ENCODE measurements at regions not wholly inside any gene's neighbourhood (a gene's known extent, or its start where the extent isn't known, plus 50 kb on each side); places are given as distances from the start of the nearest gene placed in this dataset.

- no peak for DNase-seq
Measured at GRCh38 chr2:150971910-150972309, 289.8 kb downstream of the RBM43 start.

GRCh38 chr2:150963336-150963735 lies 298.3 kb downstream of the RBM43 start:
- DNase-seq = no peak

- no peak for DNase-seq
Measured at GRCh38 chr2:150955231-150955630, 306.4 kb downstream of the RBM43 start.

GRCh38 chr2:150946831-150947230 lies 314.8 kb downstream of the RBM43 start:
- DNase-seq = no peak

- no peak for DNase-seq
Measured at GRCh38 chr2:150944315-150944714, 317.3 kb downstream of the RBM43 start.

GRCh38 chr2:150939087-150939486 lies 322.6 kb downstream of the RBM43 start:
- DNase-seq = no peak

- no peak for DNase-seq
Measured at GRCh38 chr2:150938527-150938926, 323.1 kb downstream of the RBM43 start.

GRCh38 chr2:150937030-150937429 lies 324.6 kb downstream of the RBM43 start:
- DNase-seq = no peak

- DNase-seq = no peak
Measured at GRCh38 chr2:150931451-150931850, 330.2 kb downstream of the RBM43 start.

GRCh38 chr2:150925611-150926010 lies 336.1 kb downstream of the RBM43 start:
- no peak for DNase-seq

GRCh38 chr2:150924878-150925277 lies 336.8 kb downstream of the RBM43 start:
- no peak for DNase-seq

GRCh38 chr2:150919901-150920300 lies 341.8 kb downstream of the RBM43 start:
- DNase-seq = no peak

GRCh38 chr2:150917961-150918713 lies 343.5 kb downstream of the RBM43 start:
- DNase-seq = no peak

GRCh38 chr2:150916467-150917396 lies 344.9 kb downstream of the RBM43 start:
- no peak for DNase-seq

- DNase-seq = no peak
Measured at GRCh38 chr2:150911766-150912280, 349.8 kb downstream of the RBM43 start.

- no peak for DNase-seq
Measured at GRCh38 chr2:150909613-150910012, 352.1 kb downstream of the RBM43 start.

- no peak for DNase-seq
Measured at GRCh38 chr2:150909090-150909489, 352.6 kb downstream of the RBM43 start.

- DNase-seq = no peak
Measured at GRCh38 chr2:150907466-150907865, 354.2 kb downstream of the RBM43 start.

- no peak for DNase-seq
Measured at GRCh38 chr2:150903461-150903860, 358.2 kb downstream of the RBM43 start.

GRCh38 chr2:150903055-150903454 lies 358.6 kb downstream of the RBM43 start:
- no peak for DNase-seq

GRCh38 chr2:150900913-150901312 lies 360.8 kb downstream of the RBM43 start:
- no peak for DNase-seq

GRCh38 chr2:150895968-150896367 lies 365.7 kb downstream of the RBM43 start:
- no peak for DNase-seq

- DNase-seq = no peak
Measured at GRCh38 chr2:150889141-150889540, 372.5 kb downstream of the RBM43 start.

- no peak for DNase-seq
Measured at GRCh38 chr2:150888337-150888736, 373.3 kb downstream of the RBM43 start.

Data from stimulated activated CD4-positive, alpha-beta T cell treated with anti-CD3 and anti-CD28 coated beads, Interleukin-1b, Interleukin-23, amount 100 ng/mL, for 48 hours (primary cell).